Ascending aorta (tissue), 2 donors: ENCODE measurements at regions not wholly inside any gene's neighbourhood (a gene's known extent, or its start where the extent isn't known, plus 50 kb on each side); places are given as distances from the start of the nearest gene placed in this dataset.

Source experiments
- DNase-seq, 2 donors: peaks; one replicate each; pipeline ENCODE4 v3.0.0-alpha.2; 2019; ENCODE audit warnings: low spot score in 2 of 2
- H3K27ac ChIP-seq, 2 donors: fragments of 200-600 bp; sonication (generic); one replicate each; pipeline ENCODE4 v1.5.1; 2016 to 2017; ENCODE audit warnings: mild to moderate bottlenecking in 1 of 2
- H3K27me3 ChIP-seq: fragments of 200-600 bp; sonication (generic); one replicate; pipeline ENCODE4 v1.5.1; 2017
- H3K36me3 ChIP-seq, 2 donors: fragments of 200-600 bp; sonication (generic); one replicate each; pipeline ENCODE4 v1.5.1; 2016
- H3K4me1 ChIP-seq, 2 donors: fragments of 200-600 bp; sonication (generic); one replicate each; pipeline ENCODE4 v1.5.1; 2016 to 2017; ENCODE audit warnings: mild to moderate bottlenecking in 1 of 2
- H3K4me3 ChIP-seq, 2 donors: fragments of 200-600 bp; sonication (generic); one replicate each; pipeline ENCODE4 v1.5.1; 2016 to 2017; ENCODE audit warnings: mild to moderate bottlenecking in 1 of 2
- H3K9me3 ChIP-seq, 2 donors: fragments of 200-600 bp; sonication (generic); one replicate each; pipeline ENCODE4 v1.5.1; 2016
- CTCF ChIP-seq, 3 experiments: fragments of 200-600 bp in 2 of 3; fragments of 450-650 bp in 1 of 3; sonication (generic) in 2 of 3; IDR thresholded peaks; one replicate each; pipeline ENCODE4 v1.5.1; 2016 to 2019; ENCODE audit warnings: antibody characterized with exemption in 3 of 3, mild to moderate bottlenecking in 1 of 3, moderate library complexity in 1 of 3
- intact Hi-C: fragments of 100-400 bp; cut with DNase I; formaldehyde crosslinking; loops from one replicate; pipeline ENCODE4 v1.15.1; 2023

- no peaks in the 10 kb centered on the region for H3K36me3 ChIP-seq
- no peak for TF ChIP-seq CTCF (IDR thresholded peaks at IDR 0.05)
- H3K9me3 ChIP-seq, result no peaks in the 10 kb centered on the region
- H3K4me1 ChIP-seq, result no peaks in the 10 kb centered on the region
- H3K4me3 ChIP-seq, result no peak overlapping the region
- no peak overlapping the region for H3K27ac ChIP-seq
- no peak for DNase-seq
- intact Hi-C loops, result no loop called here
- no peaks in the 10 kb centered on the region for H3K27me3 ChIP-seq
These were observed 252.7 kb downstream of the CENPC start for GRCh38 chr4:67292636-67293035.

DNA sequence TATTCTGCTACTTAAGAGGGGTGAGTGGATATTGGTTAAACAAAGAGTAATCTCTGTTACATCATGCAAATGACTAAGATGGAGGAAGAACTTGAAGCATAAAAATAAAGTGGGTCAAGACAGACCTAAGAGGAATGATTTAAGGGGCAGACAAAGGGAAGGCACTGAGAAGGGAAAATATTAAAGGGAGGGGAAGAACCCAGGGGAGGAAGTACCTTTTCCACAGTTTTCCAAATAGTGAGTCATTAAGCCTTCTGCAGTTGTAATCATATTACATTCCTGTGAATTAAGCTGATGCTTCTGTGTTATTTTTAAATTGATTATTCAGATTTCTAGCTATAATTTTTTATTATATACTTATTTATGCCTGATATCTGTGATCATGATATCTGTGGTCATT lies 253.3 kb downstream of the CENPC start:
- intact Hi-C loops, result no loop called here
- Histone ChIP-seq H3K9me3 (no peaks in the 10 kb centered on the region), H3K27ac (no peak overlapping the region), H3K36me3 (no peaks in the 10 kb centered on the region), H3K4me1 (no peaks in the 10 kb centered on the region), H3K27me3 (no peaks in the 10 kb centered on the region), H3K4me3 (no peak overlapping the region)
- no peak for TF ChIP-seq CTCF (IDR thresholded peaks at IDR 0.05)
- DNase-seq, result no peak

DNA sequence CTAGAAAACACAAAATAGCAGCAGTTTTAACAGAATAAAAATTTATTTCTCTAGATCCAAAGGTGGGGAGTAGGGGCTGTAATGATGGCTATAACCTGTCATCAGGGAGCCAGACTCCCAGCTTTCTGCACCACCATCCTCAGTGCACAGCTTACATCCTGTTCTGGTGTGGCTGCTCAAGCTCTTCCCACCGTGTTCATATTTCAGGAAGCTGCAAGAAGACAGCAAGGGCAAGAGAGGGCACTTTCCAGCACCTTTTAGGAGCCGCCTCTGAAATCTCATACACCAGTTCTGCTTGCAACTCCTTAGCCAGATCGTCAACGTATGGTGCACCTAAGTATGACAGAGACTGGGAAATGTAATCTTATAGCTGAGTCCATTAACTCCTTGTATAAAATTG lies 253.7 kb downstream of the CENPC start:
- no peak for DNase-seq
- TF ChIP-seq CTCF (IDR thresholded peaks at IDR 0.05), result no peak
- Histone ChIP-seq H3K36me3 (no peaks in the 10 kb centered on the region), H3K27ac (no peak overlapping the region), H3K9me3 (no peaks in the 10 kb centered on the region), H3K4me3 (no peak overlapping the region), H3K4me1 (no peaks in the 10 kb centered on the region), H3K27me3 (no peaks in the 10 kb centered on the region)
- intact Hi-C loops, result no loop called here

DNA sequence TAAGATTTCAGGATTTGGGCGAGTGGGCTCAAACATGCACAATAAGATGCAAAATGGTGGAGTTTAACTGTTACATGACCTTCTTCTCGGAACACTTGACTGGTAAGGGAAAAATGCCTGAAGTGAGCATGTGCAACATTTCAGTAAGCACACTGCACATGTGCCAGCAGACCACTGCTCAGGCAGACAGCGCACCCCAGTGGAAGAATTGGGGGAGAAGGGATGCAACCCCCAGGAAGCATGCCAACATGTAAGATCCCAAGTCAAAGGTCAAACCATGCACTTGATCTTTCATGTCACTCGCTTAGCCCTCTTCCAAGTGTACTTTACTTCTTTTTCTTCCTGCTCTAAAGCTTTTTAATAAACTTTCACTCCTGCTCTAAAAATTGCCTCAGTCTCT lies 256.3 kb downstream of the CENPC start:
- Histone ChIP-seq H3K36me3 (no peaks in the 10 kb centered on the region), H3K4me1 (no peaks in the 10 kb centered on the region), H3K27me3 (no peaks in the 10 kb centered on the region), H3K4me3 (no peak overlapping the region), H3K27ac (no peak overlapping the region), H3K9me3 (no peaks in the 10 kb centered on the region)
- no peak for DNase-seq
- no peak for TF ChIP-seq CTCF (IDR thresholded peaks at IDR 0.05)
- intact Hi-C loops, result no loop called here

DNA sequence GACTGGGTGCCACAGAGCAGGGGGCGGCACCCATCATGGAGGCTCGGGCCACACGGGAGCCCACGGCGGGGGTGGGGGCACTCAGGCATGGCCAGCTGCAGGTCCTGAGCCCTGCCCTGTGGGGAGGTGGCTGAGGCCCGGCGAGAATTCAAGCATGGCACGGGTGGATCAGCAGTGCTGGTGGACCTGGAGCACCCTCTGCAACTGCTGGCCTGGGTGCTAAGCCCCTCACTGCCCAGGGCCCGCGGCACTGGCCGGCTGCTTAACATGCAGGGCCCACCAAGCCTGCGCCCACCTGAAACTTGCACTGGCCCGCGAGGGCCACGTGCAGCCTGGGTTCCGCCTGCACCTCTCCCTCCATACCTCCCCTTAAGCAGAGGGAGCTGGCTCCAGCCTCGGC lies 258.6 kb downstream of the CENPC start:
- Histone ChIP-seq H3K27me3 (no peaks in the 10 kb centered on the region), H3K36me3 (no peaks in the 10 kb centered on the region), H3K9me3 (no peaks in the 10 kb centered on the region), H3K27ac (no peak overlapping the region), H3K4me3 (no peak overlapping the region), H3K4me1 (no peaks in the 10 kb centered on the region)
- intact Hi-C loops, result no loop called here
- TF ChIP-seq CTCF (IDR thresholded peaks at IDR 0.05), result no peak
- DNase-seq, result no peak

DNA sequence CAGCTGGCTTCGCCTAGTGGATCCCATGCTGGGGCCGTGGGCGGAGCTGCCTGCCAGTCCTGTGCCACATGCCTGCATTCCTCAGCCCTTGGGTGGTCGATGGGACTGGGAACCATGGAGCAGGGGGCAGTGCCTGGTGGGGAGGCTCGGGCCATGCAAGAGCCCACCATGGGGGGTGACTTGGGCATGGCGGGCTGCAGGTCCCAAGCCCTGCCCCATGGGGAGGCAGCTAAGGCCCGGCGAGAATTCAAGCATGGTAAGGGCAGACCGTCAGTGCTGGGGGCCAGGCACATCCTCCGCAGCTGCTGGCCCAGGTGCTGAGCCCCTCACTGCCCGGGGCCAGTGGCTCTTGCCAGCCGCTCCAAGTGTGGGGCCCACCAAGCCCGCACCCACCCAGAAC lies 262.6 kb downstream of the CENPC start:
- H3K9me3 ChIP-seq, result no peaks in the 10 kb centered on the region
- intact Hi-C loops, result no loop called here
- no peak for TF ChIP-seq CTCF (IDR thresholded peaks at IDR 0.05)
- no peaks in the 10 kb centered on the region for H3K4me1 ChIP-seq
- H3K36me3 ChIP-seq, result no peaks in the 10 kb centered on the region
- no peak overlapping the region for H3K27ac ChIP-seq
- no peak overlapping the region for H3K4me3 ChIP-seq
- no peaks in the 10 kb centered on the region for H3K27me3 ChIP-seq
- DNase-seq, result no peak
